HG02763 (cell line): ENCODE measurements at regions not wholly inside any gene's neighbourhood (a gene's known extent, or its start where the extent isn't known, plus 50 kb on each side); places are given as distances from the start of the nearest gene placed in this dataset.
"Not testable (repeated sequence)": the region's sequence is repeated elsewhere in the genome, so short reads cannot be mapped to it uniquely, and the experiment has no call there.

Experiments
- ATAC-seq: cut with Tn5 transposase; IDR thresholded peaks from one replicate; pipeline ENCODE4 v1.9.1; 2021; ENCODE audit warnings: mild to moderate bottlenecking, moderate library complexity; ENCODE audit not compliant: unreplicated experiment

DNA sequence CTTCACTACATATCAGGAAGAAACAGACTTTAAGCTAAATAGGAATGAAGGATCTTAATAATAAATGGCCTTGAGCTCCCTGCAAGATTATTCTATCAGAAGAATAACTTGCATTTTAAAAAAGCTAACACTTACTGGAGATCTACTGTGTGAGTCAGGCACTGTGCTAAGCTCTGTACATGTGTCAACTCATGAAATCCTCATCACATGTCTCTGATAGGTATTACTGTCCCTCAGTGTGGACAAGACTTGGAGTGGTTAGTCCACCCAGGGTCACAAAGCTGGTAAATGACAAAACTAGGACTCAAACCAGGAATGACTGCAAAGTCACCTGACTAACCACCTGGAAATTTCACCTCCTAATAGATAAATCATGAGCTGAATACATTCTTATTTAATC is 57.1 kb upstream of the KCTD7 start:
- no peak for ATAC-seq

GRCh38 chr7:66573782-66574495 is 54.7 kb upstream of the KCTD7 start:
- not testable (repeated sequence) for ATAC-seq

- ATAC-seq: not testable (repeated sequence)
Observed at GRCh38 chr7:66574768-66575167, 53.9 kb upstream of the KCTD7 start.

GRCh38 chr7:66575398-66575797 is 53.3 kb upstream of the KCTD7 start:
- ATAC-seq: no peak

GRCh38 chr7:66576646-66577045 is 52.0 kb upstream of the KCTD7 start:
- ATAC-seq: no peak
